ENCODE measurements at regions not wholly inside any gene's neighbourhood (a gene's known extent, or its start where the extent isn't known, plus 50 kb on each side); places are given as distances from the start of the nearest gene placed in this dataset.

GRCh38 chr3:25952133-25952532 is 162.2 kb downstream of the OXSM start:
- Histone ChIP-seq H3K4me1 (ENCODE audit: control insufficient read depth in 1 of 2, insufficient read depth in 2 of 2, low read length in 2 of 2) (no peaks in the 10 kb centered on the region), H3K27me3 (ENCODE audit: low read depth, low read length) (no peaks in the 10 kb centered on the region), H3K36me3 (ENCODE audit: control insufficient read depth in 1 of 2, insufficient read depth in 2 of 2, low read length in 2 of 2) (no peaks in the 10 kb centered on the region), H3K27ac (ENCODE audit: low read length) (no peak overlapping the region), H3K9me3 (ENCODE audit: control insufficient read depth in 1 of 2, low read length in 2 of 2) (no peaks in the 10 kb centered on the region), H3K4me3 (ENCODE audit: low read depth in 1 of 2, low read length in 2 of 2) (no peak overlapping the region)

GRCh38 chr3:25957026-25957425 is 167.1 kb downstream of the OXSM start:
- no peak overlapping the region for H3K27ac ChIP-seq (ENCODE audit: low read length)
- H3K4me3 ChIP-seq (ENCODE audit: low read depth in 1 of 2, low read length in 2 of 2): no peak overlapping the region
- no peaks in the 10 kb centered on the region for H3K9me3 ChIP-seq (ENCODE audit: control insufficient read depth in 1 of 2, low read length in 2 of 2)
- no peaks in the 10 kb centered on the region for H3K36me3 ChIP-seq (ENCODE audit: control insufficient read depth in 1 of 2, insufficient read depth in 2 of 2, low read length in 2 of 2)
- H3K4me1 ChIP-seq (ENCODE audit: control insufficient read depth in 1 of 2, insufficient read depth in 2 of 2, low read length in 2 of 2): no peaks in the 10 kb centered on the region
- H3K27me3 ChIP-seq (ENCODE audit: low read depth, low read length): no peaks in the 10 kb centered on the region

- Histone ChIP-seq H3K36me3 (ENCODE audit: control insufficient read depth in 1 of 2, insufficient read depth in 2 of 2, low read length in 2 of 2) (no peaks in the 10 kb centered on the region), H3K4me3 (ENCODE audit: low read depth in 1 of 2, low read length in 2 of 2) (no peak overlapping the region), H3K27me3 (ENCODE audit: low read depth, low read length) (no peaks in the 10 kb centered on the region), H3K9me3 (ENCODE audit: control insufficient read depth in 1 of 2, low read length in 2 of 2) (no peaks in the 10 kb centered on the region), H3K4me1 (ENCODE audit: control insufficient read depth in 1 of 2, insufficient read depth in 2 of 2, low read length in 2 of 2) (no peaks in the 10 kb centered on the region), H3K27ac (ENCODE audit: low read length) (no peak overlapping the region)
Observed at GRCh38 chr3:25960776-25961175, 170.9 kb downstream of the OXSM start.

- Histone ChIP-seq H3K4me3 (ENCODE audit: low read depth in 1 of 2, low read length in 2 of 2) (no peak overlapping the region), H3K27ac (ENCODE audit: low read length) (no peak overlapping the region), H3K4me1 (ENCODE audit: control insufficient read depth in 1 of 2, insufficient read depth in 2 of 2, low read length in 2 of 2) (no peaks in the 10 kb centered on the region), H3K36me3 (ENCODE audit: control insufficient read depth in 1 of 2, insufficient read depth in 2 of 2, low read length in 2 of 2) (no peaks in the 10 kb centered on the region), H3K27me3 (ENCODE audit: low read depth, low read length) (no peaks in the 10 kb centered on the region), H3K9me3 (ENCODE audit: control insufficient read depth in 1 of 2, low read length in 2 of 2) (no peaks in the 10 kb centered on the region)
Observed at GRCh38 chr3:25962255-25962654, 172.4 kb downstream of the OXSM start.

- Histone ChIP-seq H3K4me1 (ENCODE audit: control insufficient read depth in 1 of 2, insufficient read depth in 2 of 2, low read length in 2 of 2) (no peaks in the 10 kb centered on the region), H3K36me3 (ENCODE audit: control insufficient read depth in 1 of 2, insufficient read depth in 2 of 2, low read length in 2 of 2) (no peaks in the 10 kb centered on the region), H3K9me3 (ENCODE audit: control insufficient read depth in 1 of 2, low read length in 2 of 2) (no peaks in the 10 kb centered on the region), H3K27ac (ENCODE audit: low read length) (no peak overlapping the region), H3K4me3 (ENCODE audit: low read depth in 1 of 2, low read length in 2 of 2) (no peak overlapping the region), H3K27me3 (ENCODE audit: low read depth, low read length) (no peaks in the 10 kb centered on the region)
Observed at GRCh38 chr3:25964141-25964540, 174.3 kb downstream of the OXSM start.

GRCh38 chr3:25967385-25967784 is 177.5 kb downstream of the OXSM start:
- Histone ChIP-seq H3K4me1 (ENCODE audit: control insufficient read depth in 1 of 2, insufficient read depth in 2 of 2, low read length in 2 of 2) (no peaks in the 10 kb centered on the region), H3K4me3 (ENCODE audit: low read depth in 1 of 2, low read length in 2 of 2) (no peak overlapping the region), H3K9me3 (ENCODE audit: control insufficient read depth in 1 of 2, low read length in 2 of 2) (peaks cover 0 to 5% of the 10 kb centered on the region in 2 donors), H3K36me3 (ENCODE audit: control insufficient read depth in 1 of 2, insufficient read depth in 2 of 2, low read length in 2 of 2) (no peaks in the 10 kb centered on the region), H3K27me3 (ENCODE audit: low read depth, low read length) (no peaks in the 10 kb centered on the region), H3K27ac (ENCODE audit: low read length) (no peak overlapping the region)

- Histone ChIP-seq H3K4me3 (ENCODE audit: low read depth in 1 of 2, low read length in 2 of 2) (no peak overlapping the region), H3K27ac (ENCODE audit: low read length) (no peak overlapping the region), H3K9me3 (ENCODE audit: control insufficient read depth in 1 of 2, low read length in 2 of 2) (peaks cover 0 to 5% of the 10 kb centered on the region in 2 donors), H3K4me1 (ENCODE audit: control insufficient read depth in 1 of 2, insufficient read depth in 2 of 2, low read length in 2 of 2) (no peaks in the 10 kb centered on the region), H3K36me3 (ENCODE audit: control insufficient read depth in 1 of 2, insufficient read depth in 2 of 2, low read length in 2 of 2) (no peaks in the 10 kb centered on the region), H3K27me3 (ENCODE audit: low read depth, low read length) (no peaks in the 10 kb centered on the region)
Observed at GRCh38 chr3:25971736-25972135, 181.8 kb downstream of the OXSM start.

- no peak overlapping the region for H3K27ac ChIP-seq (ENCODE audit: low read length)
Observed at GRCh38 chr3:25973122-25973521, 183.2 kb downstream of the OXSM start.

GRCh38 chr3:25982756-25983155 is 192.9 kb downstream of the OXSM start:
- Histone ChIP-seq H3K4me1 (ENCODE audit: control insufficient read depth in 1 of 2, insufficient read depth in 2 of 2, low read length in 2 of 2) (no peaks in the 10 kb centered on the region), H3K27me3 (ENCODE audit: low read depth, low read length) (no peaks in the 10 kb centered on the region), H3K9me3 (ENCODE audit: control insufficient read depth in 1 of 2, low read length in 2 of 2) (no peaks in the 10 kb centered on the region)

More at GRCh38 chr3:25973122-25973521, 183.2 kb downstream of the OXSM start:
- Histone ChIP-seq H3K27me3 (ENCODE audit: low read depth, low read length) (no peaks in the 10 kb centered on the region), H3K4me3 (ENCODE audit: low read depth in 1 of 2, low read length in 2 of 2) (no peak overlapping the region), H3K9me3 (ENCODE audit: control insufficient read depth in 1 of 2, low read length in 2 of 2) (peaks cover 0 to 5% of the 10 kb centered on the region in 2 donors), H3K4me1 (ENCODE audit: control insufficient read depth in 1 of 2, insufficient read depth in 2 of 2, low read length in 2 of 2) (no peaks in the 10 kb centered on the region), H3K36me3 (ENCODE audit: control insufficient read depth in 1 of 2, insufficient read depth in 2 of 2, low read length in 2 of 2) (no peaks in the 10 kb centered on the region)

GRCh38 chr3:25985621-25986020 is 195.7 kb downstream of the OXSM start:
- Histone ChIP-seq H3K4me1 (ENCODE audit: control insufficient read depth in 1 of 2, insufficient read depth in 2 of 2, low read length in 2 of 2) (no peaks in the 10 kb centered on the region), H3K27ac (ENCODE audit: low read length) (no peak overlapping the region), H3K4me3 (ENCODE audit: low read depth in 1 of 2, low read length in 2 of 2) (no peak overlapping the region), H3K27me3 (ENCODE audit: low read depth, low read length) (no peaks in the 10 kb centered on the region), H3K36me3 (ENCODE audit: control insufficient read depth in 1 of 2, insufficient read depth in 2 of 2, low read length in 2 of 2) (no peaks in the 10 kb centered on the region), H3K9me3 (ENCODE audit: control insufficient read depth in 1 of 2, low read length in 2 of 2) (no peaks in the 10 kb centered on the region)

More at GRCh38 chr3:25982756-25983155, 192.9 kb downstream of the OXSM start:
- H3K4me3 ChIP-seq (ENCODE audit: low read depth in 1 of 2, low read length in 2 of 2): no peak overlapping the region
- H3K36me3 ChIP-seq (ENCODE audit: control insufficient read depth in 1 of 2, insufficient read depth in 2 of 2, low read length in 2 of 2): no peaks in the 10 kb centered on the region
- H3K27ac ChIP-seq (ENCODE audit: low read length): no peak overlapping the region

- Histone ChIP-seq H3K36me3 (ENCODE audit: control insufficient read depth in 1 of 2, insufficient read depth in 2 of 2, low read length in 2 of 2) (no peaks in the 10 kb centered on the region), H3K9me3 (ENCODE audit: control insufficient read depth in 1 of 2, low read length in 2 of 2) (peaks cover 0 to 13% of the 10 kb centered on the region in 2 donors), H3K4me3 (ENCODE audit: low read depth in 1 of 2, low read length in 2 of 2) (no peak overlapping the region), H3K27ac (ENCODE audit: low read length) (no peak overlapping the region), H3K27me3 (ENCODE audit: low read depth, low read length) (no peaks in the 10 kb centered on the region), H3K4me1 (ENCODE audit: control insufficient read depth in 1 of 2, insufficient read depth in 2 of 2, low read length in 2 of 2) (no peaks in the 10 kb centered on the region)
Observed at GRCh38 chr3:25992606-25993005, 202.7 kb downstream of the OXSM start.

GRCh38 chr3:26004172-26004571 is 214.3 kb downstream of the OXSM start:
- H3K36me3 ChIP-seq (ENCODE audit: control insufficient read depth in 1 of 2, insufficient read depth in 2 of 2, low read length in 2 of 2): no peaks in the 10 kb centered on the region
- H3K27ac ChIP-seq (ENCODE audit: low read length): no peak overlapping the region
- H3K4me1 ChIP-seq (ENCODE audit: control insufficient read depth in 1 of 2, insufficient read depth in 2 of 2, low read length in 2 of 2): no peaks in the 10 kb centered on the region
- H3K27me3 ChIP-seq (ENCODE audit: low read depth, low read length): no peaks in the 10 kb centered on the region
- H3K9me3 ChIP-seq (ENCODE audit: control insufficient read depth in 1 of 2, low read length in 2 of 2): no peaks in the 10 kb centered on the region
- H3K4me3 ChIP-seq (ENCODE audit: low read depth in 1 of 2, low read length in 2 of 2): no peak overlapping the region

Data from muscle layer of duodenum (tissue), 2 donors.